ENCODE measurements at regions not wholly inside any gene's neighbourhood (a gene's known extent, or its start where the extent isn't known, plus 50 kb on each side); places are given as distances from the start of the nearest gene placed in this dataset.

GRCh38 chr9:90070469-90070868 lies 465.7 kb downstream of the GADD45G start:
- no peaks in the 10 kb centered on the region; a peak in 1 of 7 replicates for H3K27me3 ChIP-seq (replicated peaks in 1 of 4; ENCODE audit: control insufficient read depth in 3 of 4, extremely low read depth in 1 of 4, insufficient read depth in 3 of 4, low read length in 3 of 4)
- H2BK5ac ChIP-seq (ENCODE audit: low read depth, low read length), result no peak overlapping the region
- WGBS, 2 experiments (ENCODE audit: extremely low coverage in 1 of 2, insufficient coverage in 1 of 2, insufficient read length in 1 of 2, insufficient replicate concordance in 2 of 2, low coverage in 1 of 2, low lambda C conversion rate in 2 of 2, missing lambda C conversion rate in 1 of 2), result 80% methylated on average over 1 of the region's 1 CpG; no CpG with 5 or more reads in 1 of the 2 experiments
- no peak overlapping the region for H2AFZ ChIP-seq (ENCODE audit: low read length)
- H2BK12ac ChIP-seq (ENCODE audit: low read depth, low read length), result no peak overlapping the region
- H3K4me3 ChIP-seq (ENCODE audit: extremely low read depth in 1 of 4, insufficient read depth in 2 of 4, low read depth in 3 of 4, low read length in 4 of 4), result no peak overlapping the region
- no peak overlapping the region for H3K9ac ChIP-seq (replicated peaks in 1 of 4; ENCODE audit: extremely low read depth in 1 of 4, low read depth in 3 of 4, low read length in 3 of 4)
- no peaks in the 10 kb centered on the region for H3K4me1 ChIP-seq (replicated peaks in 1 of 4; ENCODE audit: control insufficient read depth in 3 of 4, insufficient read depth in 4 of 4, low read length in 3 of 4)
- DNase-seq (ENCODE audit: low read depth in 1 of 2, low spot score in 2 of 2) (no peak), FAIRE-seq (no peak)
- H2BK120ac ChIP-seq (replicated peaks; ENCODE audit: low read depth, low read length), result no peak overlapping the region
- no peaks in the 10 kb centered on the region for H3K9me3 ChIP-seq (ENCODE audit: insufficient read depth in 2 of 2, low read depth in 1 of 2, low read length in 1 of 2)
- H2BK15ac ChIP-seq (ENCODE audit: low read length), result no peak overlapping the region
- no peak overlapping the region for H3K56ac ChIP-seq (replicated peaks; ENCODE audit: insufficient read length, low read depth, low read length)
- H3K4me2 ChIP-seq (ENCODE audit: insufficient read depth in 1 of 2, low read depth in 2 of 2, low read length in 2 of 2), result no peak overlapping the region
- no peaks in the 10 kb centered on the region for H4K20me1 ChIP-seq (replicated peaks in 1 of 2; ENCODE audit: control insufficient read depth in 1 of 2, insufficient read depth in 2 of 2, low read length in 2 of 2)
- no peak overlapping the region for H2BK20ac ChIP-seq (ENCODE audit: low read length)
- CTCF ChIA-PET (ENCODE audit: partially characterized antibody), result interaction anchor here (0.6 to 3.1 kb wide), 7 partner anchors 14 to 494 kb away, joined by 3 to 15 read pairs (median 4); no protein-coding TSS in a partner anchor
- no peak overlapping the region for H2AK5ac ChIP-seq (ENCODE audit: low read depth, low read length)
- H3K4ac ChIP-seq (replicated peaks; ENCODE audit: insufficient read length, low read depth, low read length), result no peak overlapping the region
- H3K18ac ChIP-seq (ENCODE audit: extremely low read depth, low read length), result no peak overlapping the region
- no peaks in the 10 kb centered on the region for H3K79me2 ChIP-seq (ENCODE audit: control insufficient read depth in 1 of 2, insufficient read depth in 2 of 2, low read length in 2 of 2)
- H3K14ac ChIP-seq (ENCODE audit: insufficient read length), result no peak overlapping the region
- H3K36me3 ChIP-seq (ENCODE audit: control insufficient read depth in 2 of 4, insufficient read depth in 4 of 4, low read length in 3 of 4), result no peaks in the 10 kb centered on the region
- H4K91ac ChIP-seq (replicated peaks; ENCODE audit: insufficient read length, low read length), result no peak overlapping the region
- POLR2A ChIA-PET (ENCODE audit: partially characterized antibody), result no interaction called here
- no peaks in the 10 kb centered on the region for H3K23me2 ChIP-seq (ENCODE audit: low read depth, low read length)
- no peak overlapping the region for H3K23ac ChIP-seq (ENCODE audit: insufficient read length)
- H4K8ac ChIP-seq (ENCODE audit: extremely low read depth, insufficient read depth, low read length), result no peak overlapping the region
- no peaks in the 10 kb centered on the region for H3K79me1 ChIP-seq (ENCODE audit: low read depth, low read length)
- H4K5ac ChIP-seq (ENCODE audit: insufficient read length, low read depth, low read length), result no peak overlapping the region
- no peak overlapping the region for H3K27ac ChIP-seq (ENCODE audit: low read depth, low read length)
- TF ChIP-seq RAD21 (IDR thresholded peaks at IDR 0.05 in 1 of 2, conservative IDR thresholded peaks at IDR 0.05 in 1 of 2; ENCODE audit: low read depth in 2 of 2, low read length in 2 of 2), result no peak
- TF ChIP-seq GABPA (IDR thresholded peaks at IDR 0.05; ENCODE audit: borderline replicate concordance, insufficient read depth, low read length), result no peak
- TF ChIP-seq CEBPB (IDR thresholded peaks at IDR 0.05; ENCODE audit: low read depth, low read length), result no peak
- no peak for TF ChIP-seq POLR2A (IDR thresholded peaks at IDR 0.05; ENCODE audit: control extremely low read depth in 1 of 2, low read depth in 2 of 2, low read length in 2 of 2)
- TF ChIP-seq POU5F1 (IDR thresholded peaks at IDR 0.05; ENCODE audit: low read depth, low read length), result no peak
- no peak for TF ChIP-seq NRF1 (IDR thresholded peaks at IDR 0.05; ENCODE audit: low read depth, low read length)
- no peak for TF ChIP-seq TCF12 (IDR thresholded peaks at IDR 0.05; ENCODE audit: low read depth, low read length)
- no peak for TF ChIP-seq KDM4A (IDR thresholded peaks at IDR 0.05; ENCODE audit: low read depth, low read length, severe bottlenecking)
- no peak for TF ChIP-seq TAF1 (IDR thresholded peaks at IDR 0.05; ENCODE audit: low read depth, low read length)
- no peak for TF ChIP-seq E2F6 (IDR thresholded peaks at IDR 0.05)
- TF ChIP-seq KDM1A (IDR thresholded peaks at IDR 0.05; ENCODE audit: borderline replicate concordance, low read length), result no peak
- TF ChIP-seq CTBP2 (IDR thresholded peaks at IDR 0.05; ENCODE audit: borderline replicate concordance, insufficient read depth, insufficient read length, low read length), result no peak
- TF ChIP-seq EGR1 (IDR thresholded peaks at IDR 0.05; ENCODE audit: borderline replicate concordance, low read depth, low read length), result no peak
- no peak for TF ChIP-seq MAFK (IDR thresholded peaks at IDR 0.05; ENCODE audit: low read depth, low read length)
- no peak for TF ChIP-seq ZNF274 (IDR thresholded peaks at IDR 0.05; ENCODE audit: borderline replicate concordance, extremely low read depth, low read length)

All from H1 (cell line).